GM23338 (cell line): ENCODE measurements at regions not wholly inside any gene's neighbourhood (a gene's known extent, or its start where the extent isn't known, plus 50 kb on each side); places are given as distances from the start of the nearest gene placed in this dataset.
"Not testable (repeated sequence)": the region's sequence is repeated elsewhere in the genome, so short reads cannot be mapped to it uniquely, and the experiment has no call there.

ENCODE experiments used
- ATAC-seq: fragments of 200-7000 bp; cut with Tn5 transposase; 3 replicates; pipeline ENCODE4 v1.9.1; 2020
- DNase-seq: peaks from one replicate; pipeline ENCODE4 v3.0.0-alpha.2; 2015; ENCODE audit warnings: low spot score
- H2AFZ ChIP-seq: fragments of 200-600 bp; sonication (generic); 2 replicates; pipeline ENCODE4 v1.8.0; 2016; ENCODE audit warnings: antibody characterized with exemption, mild to moderate bottlenecking, moderate library complexity
- H3F3A ChIP-seq: fragments of 200-600 bp; sonication (generic); replicated peaks from 2 replicates; pipeline ENCODE4 v1.8.0; 2017; ENCODE audit warnings: antibody characterized with exemption, mixed run types, low read depth
- H3K27ac ChIP-seq: fragments of 200-600 bp; sonication (generic); 2 replicates; pipeline ENCODE4 v1.6.1; 2016; ENCODE audit warnings: low read depth
- H3K27me3 ChIP-seq: fragments of 200-600 bp; sonication (generic); 2 replicates; pipeline ENCODE4 v1.8.0; 2016; ENCODE audit warnings: mild to moderate bottlenecking, mixed run types, moderate library complexity; ENCODE audit not compliant: insufficient read depth
- H3K36me3 ChIP-seq: fragments of 200-600 bp; sonication (generic); 2 replicates; pipeline ENCODE4 v1.8.0; 2016; ENCODE audit warnings: mild to moderate bottlenecking; ENCODE audit not compliant: insufficient read depth
- H3K4me1 ChIP-seq: fragments of 200-600 bp; sonication (generic); 2 replicates; pipeline ENCODE4 v1.8.0; 2016; ENCODE audit warnings: mild to moderate bottlenecking, moderate library complexity; ENCODE audit not compliant: insufficient read depth
- H3K4me2 ChIP-seq: fragments of 200-600 bp; sonication (generic); 2 replicates; pipeline ENCODE4 v1.7.1; 2017; ENCODE audit warnings: mixed run types
- H3K4me3 ChIP-seq: fragments of 200-600 bp; sonication (generic); 2 replicates; pipeline ENCODE4 v1.6.1; 2016; ENCODE audit warnings: mixed run types
- H3K79me2 ChIP-seq: fragments of 200-600 bp; sonication (generic); replicated peaks from 2 replicates; pipeline ENCODE4 v1.8.0; 2017; ENCODE audit warnings: mild to moderate bottlenecking; ENCODE audit not compliant: insufficient read depth
- H3K9me2 ChIP-seq: fragments of 200-600 bp; sonication (generic); 2 replicates; pipeline ENCODE4 v1.8.0; 2017; ENCODE audit not compliant: insufficient read depth
- H4K20me1 ChIP-seq: fragments of 200-600 bp; sonication (generic); replicated peaks from 2 replicates; pipeline ENCODE4 v1.8.0; 2017; ENCODE audit warnings: mild to moderate bottlenecking; ENCODE audit not compliant: insufficient read depth
- H3K27ac Mint-ChIP-seq: 2 replicates; pipeline ENCODE4 v1.8.0; 2020; ENCODE audit warnings: inconsistent platforms, mild to moderate bottlenecking, moderate library complexity, mixed read lengths
- H3K27me3 Mint-ChIP-seq: 3 replicates; pipeline ENCODE4 v1.8.0; 2022; ENCODE audit warnings: low read depth, mild to moderate bottlenecking, moderate library complexity, mixed read lengths, inconsistent platforms; ENCODE audit not compliant: insufficient read depth, poor library complexity
- H3K36me3 Mint-ChIP-seq: 3 replicates; pipeline ENCODE4 v1.8.0; 2021; ENCODE audit warnings: low read depth, mild to moderate bottlenecking, inconsistent platforms, moderate library complexity, mixed read lengths
- H3K4me1 Mint-ChIP-seq: 3 replicates; pipeline ENCODE4 v1.8.0; 2020; ENCODE audit warnings: mild to moderate bottlenecking, inconsistent platforms, mixed read lengths
- H3K4me3 Mint-ChIP-seq: 3 replicates; pipeline ENCODE4 v1.8.0; 2021; ENCODE audit warnings: moderate library complexity, mild to moderate bottlenecking, inconsistent platforms, mixed read lengths
- H3K9me3 Mint-ChIP-seq: 3 replicates; pipeline ENCODE4 v1.8.0; 2020; ENCODE audit warnings: moderate library complexity, mild to moderate bottlenecking, inconsistent platforms, mixed read lengths
- CTCF ChIP-seq, 2 experiments: fragments of 200-600 bp in 1 of 2; sonication (generic) in 1 of 2; conservative IDR thresholded peaks; 2 replicates each; pipeline versions ENCODE4 v1.5.1 to v1.6.1; 2016 to 2017; ENCODE audit warnings: antibody characterized with exemption in 2 of 2, low read depth in 2 of 2, mild to moderate bottlenecking in 2 of 2, moderate library complexity in 1 of 2
- ETS1 ChIP-seq: IDR thresholded peaks from 2 replicates; pipeline ENCODE4 v1.6.1; 2016; ENCODE audit warnings: antibody characterized with exemption
- EZH2phosphoT487 ChIP-seq: fragments of 200-600 bp; sonication (generic); IDR thresholded peaks from one replicate; pipeline ENCODE4 v1.8.1; 2018; ENCODE audit warnings: antibody characterized with exemption; ENCODE audit not compliant: unreplicated experiment
- JUNB ChIP-seq: IDR thresholded peaks from one replicate; pipeline ENCODE4 v1.6.1; 2016; ENCODE audit warnings: antibody characterized with exemption; ENCODE audit not compliant: unreplicated experiment
- POLR2AphosphoS5 ChIP-seq: IDR thresholded peaks from 2 replicates; pipeline ENCODE4 v1.6.1; 2016; ENCODE audit warnings: antibody characterized with exemption, low read depth
- STAT1 ChIP-seq: IDR thresholded peaks from one replicate; pipeline ENCODE4 v1.6.1; 2016; ENCODE audit warnings: antibody characterized with exemption; ENCODE audit not compliant: unreplicated experiment
- ZNF331 ChIP-seq: fragments of 250-450 bp; sonication (Bioruptor Pico); IDR thresholded peaks from 2 replicates; pipeline ENCODE4 v1.5.0; 2020; ENCODE audit warnings: low read depth, mild to moderate bottlenecking, moderate library complexity
- TF ChIP-seq, protein P1 (sequence below): fragments of 250-450 bp; sonication (Bioruptor Pico); IDR thresholded peaks from 2 replicates; pipeline ENCODE4 v1.5.0; 2020; ENCODE audit warnings: mild to moderate bottlenecking, moderate library complexity
- TF ChIP-seq, protein P2 (sequence below): IDR thresholded peaks from one replicate; pipeline ENCODE4 v1.6.1; 2018; ENCODE audit warnings: antibody characterized with exemption; ENCODE audit not compliant: unreplicated experiment

DNA sequence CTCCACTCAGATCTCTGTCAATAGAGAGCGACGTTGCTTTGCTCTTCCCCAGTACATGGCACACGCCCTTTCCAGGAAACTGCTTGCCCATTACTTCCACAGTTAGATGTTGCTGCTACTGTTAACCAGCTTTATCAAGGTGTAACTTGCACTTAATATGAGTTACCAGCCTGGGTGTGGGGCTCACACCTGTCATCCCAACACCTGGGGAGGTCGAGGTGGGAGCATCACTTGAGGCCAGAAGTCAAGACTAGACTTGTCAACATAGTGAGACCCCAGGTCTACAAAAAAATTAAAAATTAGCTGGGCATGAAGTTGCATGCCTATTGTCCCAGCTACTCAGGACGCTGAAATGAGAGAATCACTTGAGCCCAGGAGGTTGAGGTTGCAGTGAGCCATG is 177.1 kb upstream of the B3GAT1 start:
- H2AFZ ChIP-seq, result no peak overlapping the region
- Mint-ChIP-seq H3K9me3 (no peaks in the 10 kb centered on the region), H3K36me3 (no peaks in the 10 kb centered on the region), H3K4me3 (no peak overlapping the region), H3K4me1 (peaks cover 11% of the 10 kb centered on the region; the same call in 2 of the 3 replicates), H3K27ac (no peak overlapping the region), H3K27me3 (peaks cover 7% of the 10 kb centered on the region)
- H3K9me2 ChIP-seq, result no peaks in the 10 kb centered on the region
- no peaks in the 10 kb centered on the region for H3K36me3 ChIP-seq
- DNase-seq (no peak), ATAC-seq (no peak)
- H3K27me3 ChIP-seq, result no peaks in the 10 kb centered on the region
- H3K4me1 ChIP-seq, result no peaks in the 10 kb centered on the region
- TF ChIP-seq STAT1 (no peak), CTCF (conservative IDR thresholded peaks at IDR 0.05; ENCODE audit: low read depth in 2 of 2) (peak in 1 of 2 experiments; percentile 12; a peak in 1 of 4 replicates), JUNB (no peak), ZNF331 (CRISPR knock-in tag) (no peak), EZH2phosphoT487 (no peak), POLR2AphosphoS5 (no peak), ETS1 (no peak)
- TF ChIP-seq, protein P1, sequence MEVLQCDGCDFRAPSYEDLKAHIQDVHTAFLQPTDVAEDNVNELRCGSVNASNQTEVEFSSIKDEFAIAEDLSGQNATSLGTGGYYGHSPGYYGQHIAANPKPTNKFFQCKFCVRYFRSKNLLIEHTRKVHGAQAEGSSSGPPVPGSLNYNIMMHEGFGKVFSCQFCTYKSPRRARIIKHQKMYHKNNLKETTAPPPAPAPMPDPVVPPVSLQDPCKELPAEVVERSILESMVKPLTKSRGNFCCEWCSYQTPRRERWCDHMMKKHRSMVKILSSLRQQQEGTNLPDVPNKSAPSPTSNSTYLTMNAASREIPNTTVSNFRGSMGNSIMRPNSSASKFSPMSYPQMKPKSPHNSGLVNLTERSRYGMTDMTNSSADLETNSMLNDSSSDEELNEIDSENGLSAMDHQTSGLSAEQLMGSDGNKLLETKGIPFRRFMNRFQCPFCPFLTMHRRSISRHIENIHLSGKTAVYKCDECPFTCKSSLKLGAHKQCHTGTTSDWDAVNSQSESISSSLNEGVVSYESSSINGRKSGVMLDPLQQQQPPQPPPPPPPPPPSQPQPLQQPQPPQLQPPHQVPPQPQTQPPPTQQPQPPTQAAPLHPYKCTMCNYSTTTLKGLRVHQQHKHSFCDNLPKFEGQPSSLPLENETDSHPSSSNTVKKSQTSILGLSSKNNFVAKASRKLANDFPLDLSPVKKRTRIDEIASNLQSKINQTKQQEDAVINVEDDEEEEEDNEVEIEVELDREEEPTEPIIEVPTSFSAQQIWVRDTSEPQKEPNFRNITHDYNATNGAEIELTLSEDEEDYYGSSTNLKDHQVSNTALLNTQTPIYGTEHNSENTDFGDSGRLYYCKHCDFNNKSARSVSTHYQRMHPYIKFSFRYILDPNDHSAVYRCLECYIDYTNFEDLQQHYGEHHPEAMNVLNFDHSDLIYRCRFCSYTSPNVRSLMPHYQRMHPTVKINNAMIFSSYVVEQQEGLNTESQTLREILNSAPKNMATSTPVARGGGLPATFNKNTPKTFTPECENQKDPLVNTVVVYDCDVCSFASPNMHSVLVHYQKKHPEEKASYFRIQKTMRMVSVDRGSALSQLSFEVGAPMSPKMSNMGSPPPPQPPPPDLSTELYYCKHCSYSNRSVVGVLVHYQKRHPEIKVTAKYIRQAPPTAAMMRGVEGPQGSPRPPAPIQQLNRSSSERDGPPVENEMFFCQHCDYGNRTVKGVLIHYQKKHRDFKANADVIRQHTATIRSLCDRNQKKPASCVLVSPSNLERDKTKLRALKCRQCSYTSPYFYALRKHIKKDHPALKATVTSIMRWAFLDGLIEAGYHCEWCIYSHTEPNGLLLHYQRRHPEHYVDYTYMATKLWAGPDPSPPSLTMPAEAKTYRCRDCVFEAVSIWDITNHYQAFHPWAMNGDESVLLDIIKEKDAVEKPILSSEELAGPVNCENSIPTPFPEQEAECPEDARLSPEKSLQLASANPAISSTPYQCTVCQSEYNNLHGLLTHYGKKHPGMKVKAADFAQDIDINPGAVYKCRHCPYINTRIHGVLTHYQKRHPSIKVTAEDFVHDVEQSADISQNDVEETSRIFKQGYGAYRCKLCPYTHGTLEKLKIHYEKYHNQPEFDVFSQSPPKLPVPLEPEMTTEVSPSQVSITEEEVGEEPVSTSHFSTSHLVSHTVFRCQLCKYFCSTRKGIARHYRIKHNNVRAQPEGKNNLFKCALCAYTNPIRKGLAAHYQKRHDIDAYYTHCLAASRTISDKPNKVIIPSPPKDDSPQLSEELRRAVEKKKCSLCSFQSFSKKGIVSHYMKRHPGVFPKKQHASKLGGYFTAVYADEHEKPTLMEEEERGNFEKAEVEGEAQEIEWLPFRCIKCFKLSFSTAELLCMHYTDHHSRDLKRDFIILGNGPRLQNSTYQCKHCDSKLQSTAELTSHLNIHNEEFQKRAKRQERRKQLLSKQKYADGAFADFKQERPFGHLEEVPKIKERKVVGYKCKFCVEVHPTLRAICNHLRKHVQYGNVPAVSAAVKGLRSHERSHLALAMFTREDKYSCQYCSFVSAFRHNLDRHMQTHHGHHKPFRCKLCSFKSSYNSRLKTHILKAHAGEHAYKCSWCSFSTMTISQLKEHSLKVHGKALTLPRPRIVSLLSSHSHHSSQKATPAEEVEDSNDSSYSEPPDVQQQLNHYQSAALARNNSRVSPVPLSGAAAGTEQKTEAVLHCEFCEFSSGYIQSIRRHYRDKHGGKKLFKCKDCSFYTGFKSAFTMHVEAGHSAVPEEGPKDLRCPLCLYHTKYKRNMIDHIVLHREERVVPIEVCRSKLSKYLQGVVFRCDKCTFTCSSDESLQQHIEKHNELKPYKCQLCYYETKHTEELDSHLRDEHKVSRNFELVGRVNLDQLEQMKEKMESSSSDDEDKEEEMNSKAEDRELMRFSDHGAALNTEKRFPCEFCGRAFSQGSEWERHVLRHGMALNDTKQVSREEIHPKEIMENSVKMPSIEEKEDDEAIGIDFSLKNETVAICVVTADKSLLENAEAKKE (CRISPR knock-in tag), result no peak
- TF ChIP-seq, protein P2, sequence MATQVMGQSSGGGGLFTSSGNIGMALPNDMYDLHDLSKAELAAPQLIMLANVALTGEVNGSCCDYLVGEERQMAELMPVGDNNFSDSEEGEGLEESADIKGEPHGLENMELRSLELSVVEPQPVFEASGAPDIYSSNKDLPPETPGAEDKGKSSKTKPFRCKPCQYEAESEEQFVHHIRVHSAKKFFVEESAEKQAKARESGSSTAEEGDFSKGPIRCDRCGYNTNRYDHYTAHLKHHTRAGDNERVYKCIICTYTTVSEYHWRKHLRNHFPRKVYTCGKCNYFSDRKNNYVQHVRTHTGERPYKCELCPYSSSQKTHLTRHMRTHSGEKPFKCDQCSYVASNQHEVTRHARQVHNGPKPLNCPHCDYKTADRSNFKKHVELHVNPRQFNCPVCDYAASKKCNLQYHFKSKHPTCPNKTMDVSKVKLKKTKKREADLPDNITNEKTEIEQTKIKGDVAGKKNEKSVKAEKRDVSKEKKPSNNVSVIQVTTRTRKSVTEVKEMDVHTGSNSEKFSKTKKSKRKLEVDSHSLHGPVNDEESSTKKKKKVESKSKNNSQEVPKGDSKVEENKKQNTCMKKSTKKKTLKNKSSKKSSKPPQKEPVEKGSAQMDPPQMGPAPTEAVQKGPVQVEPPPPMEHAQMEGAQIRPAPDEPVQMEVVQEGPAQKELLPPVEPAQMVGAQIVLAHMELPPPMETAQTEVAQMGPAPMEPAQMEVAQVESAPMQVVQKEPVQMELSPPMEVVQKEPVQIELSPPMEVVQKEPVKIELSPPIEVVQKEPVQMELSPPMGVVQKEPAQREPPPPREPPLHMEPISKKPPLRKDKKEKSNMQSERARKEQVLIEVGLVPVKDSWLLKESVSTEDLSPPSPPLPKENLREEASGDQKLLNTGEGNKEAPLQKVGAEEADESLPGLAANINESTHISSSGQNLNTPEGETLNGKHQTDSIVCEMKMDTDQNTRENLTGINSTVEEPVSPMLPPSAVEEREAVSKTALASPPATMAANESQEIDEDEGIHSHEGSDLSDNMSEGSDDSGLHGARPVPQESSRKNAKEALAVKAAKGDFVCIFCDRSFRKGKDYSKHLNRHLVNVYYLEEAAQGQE, result no peak
- no peak overlapping the region for H3K27ac ChIP-seq
- H3F3A ChIP-seq, result no peaks in the 10 kb centered on the region
- no peaks in the 10 kb centered on the region for H4K20me1 ChIP-seq
- H3K4me2 ChIP-seq, result no peak overlapping the region
- no peak overlapping the region for H3K4me3 ChIP-seq
- H3K79me2 ChIP-seq, result no peaks in the 10 kb centered on the region

DNA sequence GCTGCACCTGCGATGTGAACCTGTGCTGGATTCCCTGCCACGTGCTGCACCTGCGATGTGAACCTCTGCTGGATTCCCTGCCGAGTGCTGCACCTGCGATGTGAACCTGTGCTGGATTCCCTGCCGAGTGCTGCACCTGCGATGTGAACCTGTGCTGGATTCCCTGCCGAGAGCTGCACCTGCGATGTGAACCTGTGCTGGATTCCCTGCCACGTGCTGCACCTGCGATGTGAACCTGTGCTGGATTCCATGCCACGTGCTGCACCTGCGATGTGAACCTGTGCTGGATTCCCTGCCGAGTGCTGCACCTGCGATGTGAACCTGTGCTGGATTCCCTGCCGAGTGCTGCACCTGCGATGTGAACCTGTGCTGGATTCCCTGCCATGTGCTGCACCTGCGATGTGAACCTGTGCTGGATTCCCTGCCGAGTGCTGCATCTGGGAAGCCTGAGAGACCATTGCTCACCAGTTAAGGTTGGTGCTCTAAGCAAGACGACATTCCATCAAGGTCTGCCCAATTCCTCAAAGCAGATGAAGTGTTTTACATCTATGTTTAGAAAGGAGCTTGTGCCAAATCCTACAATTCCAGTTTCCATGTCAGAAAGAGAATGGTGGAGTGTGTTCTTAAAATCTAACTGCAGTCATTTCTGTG is 176.5 kb upstream of the B3GAT1 start:
- not testable (repeated sequence) for ATAC-seq, H3K79me2 ChIP-seq, H3F3A ChIP-seq, H3K36me3 ChIP-seq, H2AFZ ChIP-seq, H4K20me1 ChIP-seq, DNase-seq, H3K36me3 Mint-ChIP-seq, H3K4me3 ChIP-seq, H3K27me3 Mint-ChIP-seq, H3K4me1 ChIP-seq, H3K4me2 ChIP-seq, H3K9me3 Mint-ChIP-seq, H3K27ac Mint-ChIP-seq, H3K27ac ChIP-seq, H3K27me3 ChIP-seq, H3K4me3 Mint-ChIP-seq, H3K9me2 ChIP-seq
- H3K4me1 Mint-ChIP-seq, result peaks cover 11% of the 10 kb centered on the region; the same call in 2 of the 3 replicates
